Heart left ventricle (tissue), 16 donors: ENCODE measurements at regions not wholly inside any gene's neighbourhood (a gene's known extent, or its start where the extent isn't known, plus 50 kb on each side); places are given as distances from the start of the nearest gene placed in this dataset.

Experiments used
- ATAC-seq, 4 donors: fragments of 200-7000 bp; cut with Tn5 transposase; one replicate each; pipeline ENCODE4 v1.9.1; 2020 to 2022; ENCODE audit warnings: moderate library complexity in 4 of 4, mild to moderate bottlenecking in 3 of 4, moderate number of reproducible peaks in 1 of 4
- DNase-seq, 5 donors: peaks; one replicate each; pipeline ENCODE4 v3.0.0-alpha.2; 2020
- H3K27ac ChIP-seq, 12 donors: fragments of 200-600 bp; sonication (generic) in 4 of 12; one replicate each; pipeline versions ENCODE4 v1.5.0 to v1.8.0; 2016 to 2022; ENCODE audit warnings: mild to moderate bottlenecking in 2 of 12
- H3K27me3 ChIP-seq, 9 donors: fragments of 200-600 bp; sonication (generic) in 2 of 9; one replicate each; pipeline versions ENCODE4 v1.5.1 to v1.8.0; 2016 to 2022; ENCODE audit warnings: mild to moderate bottlenecking in 3 of 9
- H3K36me3 ChIP-seq, 9 donors: fragments of 200-600 bp; sonication (generic) in 2 of 9; one replicate each; pipeline versions ENCODE4 v1.5.0 to v1.8.0; 2018 to 2022; ENCODE audit warnings: mild to moderate bottlenecking in 2 of 9
- H3K4me1 ChIP-seq, 12 donors: fragments of 200-600 bp; sonication (generic) in 4 of 12; one replicate each; pipeline versions ENCODE4 v1.5.0 to v1.8.0; 2016 to 2022; ENCODE audit warnings: mild to moderate bottlenecking in 3 of 12
- H3K4me3 ChIP-seq, 12 donors: fragments of 200-600 bp; sonication (generic) in 4 of 12; one replicate each; pipeline versions ENCODE4 v1.5.0 to v1.8.0; 2017 to 2022; ENCODE audit warnings: mild to moderate bottlenecking in 9 of 12, moderate library complexity in 4 of 12
- H3K9me3 ChIP-seq, 12 donors: fragments of 200-600 bp; sonication (generic) in 4 of 12; one replicate each; pipeline versions ENCODE4 v1.5.0 to v1.8.0; 2016 to 2022; ENCODE audit warnings: mild to moderate bottlenecking in 1 of 12
- CTCF ChIP-seq, 12 donors: fragments of 200-600 bp; sonication (generic) in 4 of 12; IDR thresholded peaks; one replicate each; pipeline versions ENCODE4 v1.5.0 to v1.8.0; 2018 to 2022; ENCODE audit warnings: antibody characterized with exemption in 12 of 12, mild to moderate bottlenecking in 5 of 12
- POLR2A ChIP-seq, 2 donors: fragments of 450-650 bp; IDR thresholded peaks; one replicate each; pipeline ENCODE4 v1.6.1; 2017; ENCODE audit warnings: antibody characterized with exemption in 2 of 2, mild to moderate bottlenecking in 2 of 2, moderate library complexity in 2 of 2
- WGBS, 4 donors: extraction: QIAGEN DNeasy Blood & Tissue Kit in 2 of 4; methylation state at CpG; one replicate each; pipeline versions ENCODE4 v1.1.5 to v1.1.7; 2013 to 2018; 5-methylcytosine and 5-hydroxymethylcytosine counted together
- intact Hi-C, 10 donors: fragments of 100-400 bp; cut with DNase I; formaldehyde crosslinking; loops; one replicate each; pipeline versions ENCODE4 v1.11.1 to v1.14.2; 2022
- donor health status: ischemic (EF 13 %, LVEDD 7.1; RV severe dilation, severe dysfunction).
- donor health status: healthy with polysubstance abuse.
- donor health status: DM: no; HTN: yes; CAD: no.
- donor health status: DM: no; HTN: no; CAD: no.
- donor health status: ischemic (EF 25% LVEDD 6.9; RV normal size, moderate dysfunction).
- donor health status: ischemic (EF 25% LVEDD 5.7; RV mildly dilated, moderate dysfunction).
- donor health status: healthy.
- donor health status: DM: yes; HTN: yes; CAD: no.
- donor health status: ischemic (EF 35%, LVEDD 5.7; RV mildly dilated, moderate dysfunction).
- donor health status: nonischemic (EF 11% LVEDD 7.7; RV severe dilation, severe dysfunction).
- donor health status: DM: yes; HTN: yes; CAD: no.
- donor health status: PGD.
- donor health status: ischemic (EF 29% LVEDD 5.4; RV normal size, mild dysfunction).
- donor health status: nonischemic (EF 23%, LVEDD 6.1; RV moderate dilation, normal function).

GRCh38 chr14:44833376-44834060 lies 128.2 kb downstream of the KLHL28 start:
- Histone ChIP-seq H3K36me3 (no peaks in the 10 kb centered on the region), H3K9me3 (no peaks in the 10 kb centered on the region), H3K4me1 (no peaks in the 10 kb centered on the region), H3K4me3 (no peak overlapping the region), H3K27me3 (no peaks in the 10 kb centered on the region), H3K27ac (no peak overlapping the region)
- 29 to 55% (median 40%) methylated on average over 1 of the region's 1 CpG for WGBS, 4 donors
- DNase-seq (no peak), ATAC-seq (no peak)
- TF ChIP-seq CTCF (IDR thresholded peaks at IDR 0.05) (no peak), POLR2A (IDR thresholded peaks at IDR 0.05) (no peak)
- intact Hi-C loops = loop anchor here in 1 of 10 donors (5.0 kb wide), 1 partner anchor 166 kb away; no protein-coding TSS in a partner anchor

- no peak for TF ChIP-seq CTCF (IDR thresholded peaks at IDR 0.05)
- TF ChIP-seq POLR2A (IDR thresholded peaks at IDR 0.05) = no peak
- DNase-seq = no peak
- Histone ChIP-seq H3K27me3 (no peaks in the 10 kb centered on the region), H3K9me3 (peaks cover 0 to 3% (median 0%) of the 10 kb centered on the region in 12 donors), H3K36me3 (no peaks in the 10 kb centered on the region), H3K4me1 (no peaks in the 10 kb centered on the region), H3K4me3 (no peak overlapping the region), H3K27ac (no peak overlapping the region)
- WGBS, 4 donors = 56 to 66% (median 60%) methylated on average over 1 of the region's 1 CpG
- intact Hi-C loops = loop anchor here in 1 of 10 donors (5.0 kb wide), 1 partner anchor 163 kb away; no protein-coding TSS in a partner anchor
- ATAC-seq = no peak
Measured at GRCh38 chr14:44830371-44830770, 131.4 kb downstream of the KLHL28 start.

GRCh38 chr14:44829021-44829420 lies 132.7 kb downstream of the KLHL28 start:
- H3K9me3 ChIP-seq = peaks cover 0 to 8% (median 0%) of the 10 kb centered on the region in 12 donors
- no peak overlapping the region for H3K4me3 ChIP-seq
- intact Hi-C loops = no loop called here
- ATAC-seq = no peak
- TF ChIP-seq CTCF (IDR thresholded peaks at IDR 0.05) (no peak), POLR2A (IDR thresholded peaks at IDR 0.05) (no peak)
- no peaks in the 10 kb centered on the region for H3K36me3 ChIP-seq
- no peaks in the 10 kb centered on the region for H3K27me3 ChIP-seq
- no peak overlapping the region for H3K27ac ChIP-seq
- WGBS, 4 donors = 73 to 88% (median 81%) methylated on average over 1 of the region's 1 CpG
- DNase-seq = no peak
- no peaks in the 10 kb centered on the region for H3K4me1 ChIP-seq

- intact Hi-C loops = no loop called here
- 56 to 73% (median 68%) methylated on average over 1 of the region's 1 CpG for WGBS, 4 donors
- no peak for TF ChIP-seq POLR2A (IDR thresholded peaks at IDR 0.05)
- TF ChIP-seq CTCF (IDR thresholded peaks at IDR 0.05) = no peak
- ATAC-seq (no peak), DNase-seq (no peak)
- H3K9me3 ChIP-seq = peaks cover 0 to 8% (median 0%) of the 10 kb centered on the region in 12 donors
- no peak overlapping the region for H3K27ac ChIP-seq
- H3K27me3 ChIP-seq = no peaks in the 10 kb centered on the region
- H3K4me3 ChIP-seq = no peak overlapping the region
- H3K36me3 ChIP-seq = no peaks in the 10 kb centered on the region
- H3K4me1 ChIP-seq = no peaks in the 10 kb centered on the region
Measured at GRCh38 chr14:44828023-44828422, 133.7 kb downstream of the KLHL28 start.
